Body of pancreas (tissue), 4 donors: ENCODE measurements at regions not wholly inside any gene's neighbourhood (a gene's known extent, or its start where the extent isn't known, plus 50 kb on each side); places are given as distances from the start of the nearest gene placed in this dataset.

Experiments
- POLR2A ChIP-seq, 3 donors: fragments of 450-650 bp; IDR thresholded peaks; one replicate each; pipeline ENCODE4 v1.6.1; 2016; ENCODE audit warnings: antibody characterized with exemption in 3 of 3, mild to moderate bottlenecking in 2 of 3
- TF ChIP-seq, protein P1 (sequence below), 7 experiments: fragments of 450-650 bp in 4 of 7; fragments of 200-600 bp in 3 of 7; sonication (generic) in 3 of 7; IDR thresholded peaks; one replicate each; pipeline ENCODE4 v1.5.1; 2016 to 2019; ENCODE audit warnings: antibody characterized with exemption in 7 of 7

DNA sequence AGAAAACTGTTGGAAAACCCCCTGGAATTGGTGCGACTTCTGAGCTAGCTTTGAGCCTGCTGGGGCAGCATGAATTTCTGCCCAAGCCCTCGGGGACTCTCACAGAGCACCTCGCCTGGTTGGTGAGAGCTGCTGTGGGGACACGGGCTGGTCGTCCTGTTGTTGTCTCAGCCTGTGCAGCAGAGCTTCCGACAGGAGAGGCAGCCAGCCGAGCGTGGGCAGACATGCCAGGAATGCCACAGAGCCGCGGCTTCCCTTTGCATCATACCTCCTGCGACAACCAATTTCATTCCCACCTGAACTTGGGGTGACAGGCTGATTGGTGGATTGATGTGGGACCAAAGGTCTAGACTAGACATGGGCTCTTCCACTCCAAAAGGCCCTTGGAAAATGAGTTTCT is 60.2 kb upstream of the NRBF2 start:
- TF ChIP-seq, protein P1, sequence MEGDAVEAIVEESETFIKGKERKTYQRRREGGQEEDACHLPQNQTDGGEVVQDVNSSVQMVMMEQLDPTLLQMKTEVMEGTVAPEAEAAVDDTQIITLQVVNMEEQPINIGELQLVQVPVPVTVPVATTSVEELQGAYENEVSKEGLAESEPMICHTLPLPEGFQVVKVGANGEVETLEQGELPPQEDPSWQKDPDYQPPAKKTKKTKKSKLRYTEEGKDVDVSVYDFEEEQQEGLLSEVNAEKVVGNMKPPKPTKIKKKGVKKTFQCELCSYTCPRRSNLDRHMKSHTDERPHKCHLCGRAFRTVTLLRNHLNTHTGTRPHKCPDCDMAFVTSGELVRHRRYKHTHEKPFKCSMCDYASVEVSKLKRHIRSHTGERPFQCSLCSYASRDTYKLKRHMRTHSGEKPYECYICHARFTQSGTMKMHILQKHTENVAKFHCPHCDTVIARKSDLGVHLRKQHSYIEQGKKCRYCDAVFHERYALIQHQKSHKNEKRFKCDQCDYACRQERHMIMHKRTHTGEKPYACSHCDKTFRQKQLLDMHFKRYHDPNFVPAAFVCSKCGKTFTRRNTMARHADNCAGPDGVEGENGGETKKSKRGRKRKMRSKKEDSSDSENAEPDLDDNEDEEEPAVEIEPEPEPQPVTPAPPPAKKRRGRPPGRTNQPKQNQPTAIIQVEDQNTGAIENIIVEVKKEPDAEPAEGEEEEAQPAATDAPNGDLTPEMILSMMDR (IDR thresholded peaks at IDR 0.05) = no peak
- TF ChIP-seq POLR2A (IDR thresholded peaks at IDR 0.05) = no peak
